ENCODE measurements at regions not wholly inside any gene's neighbourhood (a gene's known extent, or its start where the extent isn't known, plus 50 kb on each side); places are given as distances from the start of the nearest gene placed in this dataset.
A peak's percentile ranks its signal among the peaks of the same experiment; 100 is the strongest.

DNA sequence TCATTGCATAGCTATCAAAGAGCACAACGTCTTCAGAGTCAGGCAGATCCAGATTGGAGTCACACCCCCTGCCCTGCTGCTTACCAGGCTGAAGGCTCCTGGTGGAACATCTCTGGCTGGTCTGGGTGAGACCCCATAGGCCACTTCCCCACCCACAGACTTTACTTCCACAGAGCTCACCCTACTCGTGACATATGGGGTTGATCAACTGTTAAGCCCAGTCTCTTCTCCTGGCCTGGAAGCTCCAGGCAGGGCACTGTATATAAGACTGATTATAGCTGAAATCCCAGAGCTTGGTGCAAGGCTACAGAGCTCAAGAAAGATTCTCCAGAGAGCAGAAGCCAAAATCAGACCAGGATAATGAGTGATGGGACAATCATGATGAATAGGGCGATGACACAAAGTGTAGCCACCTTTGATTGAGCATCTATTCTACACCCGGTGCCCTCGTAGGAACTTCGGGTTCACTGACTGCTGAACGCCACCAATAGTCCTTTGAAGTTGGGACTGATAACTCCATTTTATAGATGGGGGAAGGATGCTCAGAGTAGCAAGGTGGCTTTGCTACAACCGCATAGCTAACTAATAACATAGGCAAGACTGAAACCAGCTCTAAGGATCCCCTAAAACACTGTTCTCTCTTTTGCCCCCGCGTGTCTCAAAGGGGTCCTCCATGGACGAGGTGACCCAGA lies 287.8 kb downstream of the BCL11B start:
- DNase-seq (ENCODE audit: low spot score) = no peak

- DNase-seq (ENCODE audit: low spot score) = no peak
Observed at GRCh38 chr14:98984719-98985041, 287.3 kb downstream of the BCL11B start.

DNA sequence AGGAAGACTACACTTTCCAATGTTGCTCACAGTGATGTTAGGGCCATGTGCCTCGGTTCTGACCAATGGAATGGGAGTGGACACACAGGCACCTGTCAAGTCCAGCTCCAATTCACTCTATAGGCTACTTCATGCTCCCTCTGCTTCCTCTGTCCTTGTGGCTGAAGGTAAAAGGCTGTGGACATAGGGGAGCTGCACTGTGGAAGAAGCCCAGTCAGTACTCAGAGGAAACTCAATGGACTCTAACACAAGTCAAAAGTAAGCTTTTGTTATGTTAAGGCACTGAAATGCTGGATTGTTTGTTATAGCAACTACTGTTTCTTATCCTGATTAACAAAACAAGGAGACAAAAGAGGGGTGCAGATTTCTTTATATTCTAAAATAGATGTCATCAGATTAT lies 278.2 kb downstream of the BCL11B start:
- no peak for DNase-seq (ENCODE audit: low spot score)

- no peak for DNase-seq (ENCODE audit: low spot score)
Observed at GRCh38 chr14:98994561-98994960, 277.4 kb downstream of the BCL11B start.

GRCh38 chr14:98997526-98998205 lies 274.3 kb downstream of the BCL11B start:
- no peak for DNase-seq (ENCODE audit: low spot score)

GRCh38 chr14:98999345-98999744 lies 272.7 kb downstream of the BCL11B start:
- DNase-seq (ENCODE audit: low spot score) = no peak

- DNase-seq (ENCODE audit: low spot score) = no peak
Observed at GRCh38 chr14:98999901-99000300, 272.1 kb downstream of the BCL11B start.

- no peak for DNase-seq (ENCODE audit: low spot score)
Observed at GRCh38 chr14:99001241-99001640, 270.8 kb downstream of the BCL11B start.

- no peak for DNase-seq (ENCODE audit: low spot score)
Observed at GRCh38 chr14:99003646-99004045, 268.4 kb downstream of the BCL11B start.

DNA sequence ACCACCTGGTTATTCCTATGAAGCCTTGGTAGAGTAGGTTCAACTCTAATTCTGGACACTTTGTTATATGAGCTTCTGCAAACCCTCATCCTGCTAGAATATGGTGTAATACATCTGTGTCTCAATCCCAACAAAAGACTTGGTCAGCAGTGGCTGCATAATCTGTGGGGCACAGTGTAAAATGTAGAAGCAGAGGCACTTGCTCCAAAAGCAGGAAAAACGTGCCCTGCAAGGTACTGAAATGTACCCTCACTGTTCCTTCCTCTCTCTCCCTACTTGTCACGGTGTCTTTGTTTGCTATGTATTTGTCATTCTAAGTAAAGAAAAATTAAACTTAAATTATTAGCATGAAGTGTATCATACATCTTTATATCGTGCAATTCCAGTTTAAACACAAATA lies 267.9 kb downstream of the BCL11B start:
- DNase-seq (ENCODE audit: low spot score) = peak; percentile 74

DNA sequence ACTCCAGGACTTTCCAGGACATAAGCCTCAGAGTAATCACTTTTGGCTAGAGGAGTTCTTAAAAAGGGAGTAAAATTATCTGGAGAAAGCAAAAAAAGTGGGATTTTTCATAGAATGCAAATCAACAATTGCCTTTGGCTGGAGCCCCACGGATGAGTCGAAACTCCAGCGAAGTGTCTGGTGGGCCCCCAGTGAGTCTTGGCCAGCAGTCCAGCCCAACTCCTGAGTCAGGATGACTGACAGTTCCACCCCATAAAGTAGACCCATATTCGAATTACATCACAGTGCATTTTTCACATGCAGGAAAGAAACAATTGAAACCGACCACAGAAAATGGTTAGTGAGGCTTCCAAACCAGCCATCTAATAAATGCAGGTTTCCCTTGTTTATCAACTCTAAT lies 265.7 kb downstream of the BCL11B start:
- DNase-seq (ENCODE audit: low spot score) = no peak

DNA sequence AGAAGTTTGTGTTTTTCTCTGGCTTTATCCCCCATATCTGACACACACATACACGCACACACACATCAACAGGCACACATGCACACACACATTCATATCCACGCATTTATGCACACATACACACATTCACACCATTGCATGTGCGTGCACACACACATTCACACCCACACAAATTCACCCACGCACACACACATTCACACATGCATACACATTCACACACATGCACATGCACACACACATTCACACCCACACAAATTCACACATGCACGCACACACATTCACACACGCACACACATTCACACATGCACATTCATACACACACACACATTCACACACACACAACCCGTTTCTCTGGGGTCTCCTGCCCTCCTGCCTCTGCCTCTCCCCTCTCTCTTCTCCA lies 264.2 kb downstream of the BCL11B start:
- no peak for DNase-seq (ENCODE audit: low spot score)

GRCh38 chr14:99009871-99010270 lies 262.1 kb downstream of the BCL11B start:
- no peak for DNase-seq (ENCODE audit: low spot score)

DNA sequence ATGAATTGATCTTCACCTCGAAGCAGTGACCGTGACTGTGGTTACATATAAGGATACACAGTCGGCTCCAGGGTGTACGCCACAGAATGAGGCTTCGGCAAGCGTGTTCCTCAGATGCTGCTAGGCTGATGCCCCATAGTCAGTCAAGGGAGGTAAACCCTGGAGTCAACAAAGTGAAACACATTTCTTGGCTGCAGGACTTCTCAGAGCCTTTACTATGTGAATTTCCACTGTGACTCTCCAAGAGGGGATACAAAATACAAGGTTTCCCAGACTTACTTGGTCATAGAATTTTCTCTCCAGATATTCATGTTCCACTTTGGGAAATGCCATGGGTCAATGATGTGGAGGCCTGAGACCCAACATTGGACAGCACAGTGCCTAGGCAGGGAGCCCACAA lies 260.6 kb downstream of the BCL11B start:
- no peak for DNase-seq (ENCODE audit: low spot score)

DNA sequence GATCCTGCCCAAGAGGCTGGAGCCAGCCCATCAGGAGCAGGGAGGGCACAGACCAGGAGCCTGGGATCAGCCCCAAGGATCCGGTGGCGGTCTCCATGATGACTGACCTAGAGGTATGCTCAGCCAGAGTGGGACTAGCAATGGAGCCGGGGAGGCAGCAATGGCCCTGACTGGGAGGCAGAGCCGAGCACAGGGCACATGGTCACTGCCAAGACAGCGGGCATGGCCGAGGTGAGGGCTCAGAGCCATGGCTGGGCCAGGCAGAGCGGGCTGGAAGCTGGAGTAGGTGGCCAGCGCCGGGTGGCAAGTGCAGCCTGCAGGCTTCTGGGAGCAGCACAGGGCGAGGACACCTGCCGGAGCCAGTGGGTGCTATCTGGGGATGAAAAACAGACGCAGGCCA lies 259.3 kb downstream of the BCL11B start:
- DNase-seq (ENCODE audit: low spot score) = no peak

GRCh38 chr14:99015833-99016232 lies 256.2 kb downstream of the BCL11B start:
- DNase-seq (ENCODE audit: low spot score) = no peak

DNA sequence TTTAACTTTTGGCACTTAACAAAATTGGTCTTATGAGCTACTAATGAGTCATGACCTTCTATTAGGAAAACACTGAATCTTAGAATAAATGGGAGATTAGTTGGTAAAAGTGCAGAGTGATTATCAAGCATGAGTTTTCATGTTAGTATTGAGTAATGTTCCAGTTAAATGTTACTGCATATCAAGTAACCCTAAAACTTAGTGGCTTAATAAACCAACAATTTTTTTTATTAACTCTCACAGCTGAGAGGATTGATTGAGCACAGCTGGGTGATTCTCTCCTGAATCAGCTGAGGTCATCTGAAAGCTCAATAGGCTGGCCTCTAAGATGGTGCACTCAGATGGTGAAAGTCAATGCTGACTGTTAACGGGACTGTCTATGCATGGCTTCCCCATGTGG lies 248.6 kb downstream of the BCL11B start:
- no peak for DNase-seq (ENCODE audit: low spot score)

DNA sequence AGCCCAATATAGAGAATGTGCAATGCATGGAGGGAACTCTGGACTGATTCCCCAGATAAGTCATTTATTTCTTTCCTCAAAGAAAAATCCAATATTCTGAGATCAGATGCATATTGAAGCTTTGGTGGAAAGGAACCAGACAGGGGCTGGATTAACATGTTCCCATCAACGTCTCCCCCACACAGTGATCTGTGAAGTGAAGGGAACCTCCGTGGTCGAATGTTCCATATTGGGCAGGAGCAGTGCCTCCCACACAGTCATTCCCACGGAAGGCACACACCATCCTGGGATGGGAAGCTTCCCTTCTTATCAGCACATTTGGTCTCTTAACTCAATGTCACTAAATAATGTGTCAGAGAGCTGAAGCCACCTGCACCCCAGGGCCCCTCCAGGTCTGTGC lies 247.1 kb downstream of the BCL11B start:
- no peak for DNase-seq (ENCODE audit: low spot score)

DNA sequence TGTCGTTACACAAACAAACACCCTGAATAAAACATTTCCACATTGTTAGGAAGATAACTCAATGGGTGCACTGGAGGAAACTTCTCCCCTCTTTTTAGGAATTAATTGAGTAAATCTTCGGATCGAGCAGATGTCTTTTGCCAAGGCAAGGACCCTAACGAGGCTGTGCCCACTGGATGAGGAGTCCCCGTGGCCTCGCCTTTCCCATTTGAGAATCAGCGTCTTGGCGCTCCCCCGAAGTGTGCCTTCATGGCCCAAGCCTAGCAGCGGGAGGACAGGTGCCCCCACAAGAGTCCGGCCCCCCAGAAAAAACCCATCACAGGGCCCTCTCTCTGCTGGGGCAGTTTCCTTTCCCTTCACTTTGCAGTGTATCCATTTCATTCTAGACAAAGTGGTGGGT lies 246.6 kb downstream of the BCL11B start:
- DNase-seq (ENCODE audit: low spot score) = no peak

- DNase-seq (ENCODE audit: low spot score) = no peak
Observed at GRCh38 chr14:99026471-99026870, 245.5 kb downstream of the BCL11B start.

- no peak for DNase-seq (ENCODE audit: low spot score)
Observed at GRCh38 chr14:99028041-99028440, 244.0 kb downstream of the BCL11B start.

DNA sequence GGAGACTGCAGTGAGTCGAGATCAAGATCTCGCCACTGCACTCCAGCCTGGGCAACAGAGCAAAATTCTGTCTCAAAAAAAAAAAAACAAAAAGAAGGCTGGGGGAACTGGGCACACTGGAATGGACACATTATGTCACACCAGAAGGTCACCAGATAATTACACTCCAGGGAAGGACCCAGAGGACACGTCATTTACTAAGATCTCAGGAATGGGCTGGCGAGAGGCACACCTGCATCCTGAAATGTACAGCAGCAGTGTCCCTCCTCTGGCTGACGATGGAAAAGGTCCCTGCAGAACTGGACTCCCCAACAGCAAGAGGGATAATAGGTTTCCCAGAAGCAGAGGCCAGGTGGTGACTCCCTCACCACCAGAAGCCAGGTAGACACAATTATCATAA lies 243.5 kb downstream of the BCL11B start:
- no peak for DNase-seq (ENCODE audit: low spot score)

DNA sequence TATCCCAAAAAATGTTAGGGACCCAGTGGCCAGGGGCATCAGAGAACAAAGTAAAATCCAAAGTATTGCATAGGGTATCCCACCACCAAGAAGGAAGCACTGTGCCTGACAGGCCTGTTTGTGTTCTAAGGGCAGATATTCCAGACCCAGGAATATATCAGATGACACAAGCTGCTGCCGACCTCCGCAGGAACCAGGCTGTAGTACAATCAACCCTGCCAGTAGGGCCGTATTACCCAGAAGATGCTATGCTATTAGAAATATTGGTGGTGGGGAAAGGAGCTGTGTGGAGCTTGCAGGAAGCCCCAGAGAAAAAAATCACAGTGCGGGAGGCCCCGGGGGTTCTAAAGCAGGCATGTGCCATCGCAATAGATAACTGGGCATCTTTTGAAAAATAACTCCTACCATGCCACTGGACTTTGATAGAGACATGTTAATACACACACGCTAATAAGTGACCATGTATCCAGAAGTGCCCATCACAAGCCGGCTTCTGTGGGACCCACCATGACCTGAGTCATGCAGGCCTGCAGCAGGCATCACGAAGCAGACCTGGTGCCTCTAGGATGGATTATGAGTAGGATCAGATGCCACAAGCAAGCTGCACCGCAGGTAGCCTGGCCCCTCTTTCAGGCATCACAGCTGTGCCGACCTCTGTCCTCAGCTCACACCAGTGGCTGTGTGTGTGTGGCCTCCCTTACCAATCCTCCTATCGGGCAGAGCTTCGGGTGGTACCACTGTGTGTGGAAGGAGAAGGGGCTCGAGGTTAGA lies 242.7 kb downstream of the BCL11B start:
- DNase-seq (ENCODE audit: low spot score) = no peak

Measured in ureter (tissue), 1 donor.